H1 (cell line): ENCODE measurements at regions not wholly inside any gene's neighbourhood (a gene's known extent, or its start where the extent isn't known, plus 50 kb on each side); places are given as distances from the start of the nearest gene placed in this dataset.
A peak's percentile ranks its signal among the peaks of the same experiment; 100 is the strongest.

ENCODE experiments used
- CTCF ChIA-PET: fragments of 300-600 bp; sonication (Branson Sonifier 250); formaldehyde crosslinking; loops from one replicate; lab custom pipeline; 2021; ENCODE audit not compliant: partially characterized antibody; lab: Charles Lee
- POLR2A ChIA-PET: fragments of 300-600 bp; sonication (Branson Sonifier 250); formaldehyde crosslinking; loops from one replicate; lab custom pipeline; 2021; ENCODE audit warnings: inconsistent platforms; ENCODE audit not compliant: partially characterized antibody; lab: Charles Lee
- DNase-seq, 2 experiments: peaks; one replicate each; pipeline versions ENCODE4 v3.0.0 to v3.0.0-alpha.2; 2010 to 2022; ENCODE audit warnings: low spot score in 2 of 2, low read depth in 1 of 2, mixed read lengths in 1 of 2
- FAIRE-seq: peaks from 2 replicates; lab custom pipeline; 2011; peaks lifted over from hg19 to GRCh38; lab: Jason Lieb, UNC
- H2AFZ ChIP-seq: 2 replicates; pipeline ENCODE4 v1.8.1; 2012; ENCODE audit warnings: low read length, inconsistent platforms
- H2AK5ac ChIP-seq: 2 replicates; pipeline ENCODE4 v1.6.1; 2013; ENCODE audit warnings: low read depth, low read length
- H2BK120ac ChIP-seq: replicated peaks from 2 replicates; pipeline ENCODE3; 2013; ENCODE audit warnings: low read depth, low read length, inconsistent platforms
- H2BK12ac ChIP-seq: 2 replicates; pipeline ENCODE4 v1.6.1; 2013; ENCODE audit warnings: low read depth, low read length
- H2BK15ac ChIP-seq: 2 replicates; pipeline ENCODE4 v1.6.1; 2013; ENCODE audit warnings: low read length
- H2BK20ac ChIP-seq: 2 replicates; pipeline ENCODE4 v1.6.1; 2013; ENCODE audit warnings: low read length
- H2BK5ac ChIP-seq: 2 replicates; pipeline ENCODE4 v1.6.1; 2013; ENCODE audit warnings: low read depth, low read length
- H3K14ac ChIP-seq: 2 replicates; pipeline ENCODE4 v1.6.1; 2013; ENCODE audit warnings: inconsistent platforms; ENCODE audit not compliant: insufficient read length
- H3K18ac ChIP-seq: 2 replicates; pipeline ENCODE4 v1.6.1; 2013; ENCODE audit warnings: low read length; ENCODE audit errors: extremely low read depth
- H3K23ac ChIP-seq: 2 replicates; pipeline ENCODE4 v1.6.1; 2013; ENCODE audit warnings: inconsistent platforms; ENCODE audit not compliant: insufficient read length
- H3K23me2 ChIP-seq: 2 replicates; pipeline ENCODE4 v1.6.1; 2013; ENCODE audit warnings: low read depth, low read length
- H3K27ac ChIP-seq: 2 replicates; pipeline ENCODE4 v1.6.1; 2011; ENCODE audit warnings: low read depth, low read length, inconsistent platforms
- H3K27me3 ChIP-seq, 4 experiments: replicated peaks in 1 of 4; 1 replicate in 1 of 4; 2 replicates in 3 of 4; pipeline versions ENCODE4 v1.6.1 to v1.8.1; 2011 to 2013; ENCODE audit warnings: low read length in 3 of 4, mild to moderate bottlenecking in 3 of 4, inconsistent platforms in 2 of 4, mixed read lengths in 2 of 4, moderate library complexity in 1 of 4; ENCODE audit not compliant: control insufficient read depth in 3 of 4, insufficient read depth in 3 of 4; ENCODE audit errors: extremely low read depth in 1 of 4
- H3K36me3 ChIP-seq, 4 experiments: 2 replicates each; pipeline versions ENCODE4 v1.6.1 to v1.8.1; 2011 to 2013; ENCODE audit warnings: mild to moderate bottlenecking in 4 of 4, low read length in 3 of 4, moderate library complexity in 2 of 4, control low read depth in 1 of 4, inconsistent platforms in 1 of 4; ENCODE audit not compliant: insufficient read depth in 4 of 4, control insufficient read depth in 2 of 4
- H3K4ac ChIP-seq: replicated peaks from 2 replicates; pipeline ENCODE3; 2013; ENCODE audit warnings: low read length, low read depth, mixed read lengths, inconsistent platforms; ENCODE audit not compliant: insufficient read length
- H3K4me1 ChIP-seq, 4 experiments: replicated peaks in 1 of 4; 1 replicate in 1 of 4; 2 replicates in 3 of 4; pipeline versions ENCODE4 v1.6.1 to v1.8.1; 2011 to 2013; ENCODE audit warnings: low read length in 3 of 4, inconsistent platforms in 2 of 4, mixed read lengths in 1 of 4; ENCODE audit not compliant: insufficient read depth in 4 of 4, control insufficient read depth in 3 of 4
- H3K4me2 ChIP-seq, 2 experiments: 2 replicates each; pipeline versions ENCODE4 v1.6.1 to v1.8.1; 2011 to 2013; ENCODE audit warnings: low read depth in 2 of 2, low read length in 2 of 2, control low read depth in 1 of 2, inconsistent platforms in 1 of 2, mild to moderate bottlenecking in 1 of 2; ENCODE audit not compliant: insufficient read depth in 1 of 2
- H3K4me3 ChIP-seq, 4 experiments: fragments of 200-600, 300-600 bp in 1 of 4; sonication (generic), shearing (Covaris generic), sonication (Bioruptor Twin) in 1 of 4; 2 replicates each; pipeline versions ENCODE4 v1.5.1 to v1.8.1; 2011 to 2016; ENCODE audit warnings: low read length in 4 of 4, low read depth in 3 of 4, control low read depth in 2 of 4, inconsistent platforms in 2 of 4, mild to moderate bottlenecking in 2 of 4, mixed read lengths in 1 of 4, moderate library complexity in 1 of 4; ENCODE audit not compliant: insufficient read depth in 2 of 4; ENCODE audit errors: extremely low read depth in 1 of 4
- H3K56ac ChIP-seq: replicated peaks from 2 replicates; pipeline ENCODE3; 2013; ENCODE audit warnings: low read depth, mild to moderate bottlenecking, mixed read lengths, low read length, inconsistent platforms; ENCODE audit not compliant: insufficient read length
- H3K79me1 ChIP-seq: 2 replicates; pipeline ENCODE4 v1.6.1; 2013; ENCODE audit warnings: low read depth, low read length, control low read depth
- H3K79me2 ChIP-seq, 2 experiments: 2 replicates each; pipeline versions ENCODE4 v1.6.1 to v1.8.1; 2012 to 2013; ENCODE audit warnings: low read length in 2 of 2, mild to moderate bottlenecking in 2 of 2, inconsistent platforms in 1 of 2; ENCODE audit not compliant: insufficient read depth in 2 of 2, control insufficient read depth in 1 of 2
- H3K9ac ChIP-seq, 4 experiments: replicated peaks in 1 of 4; 1 replicate in 1 of 4; 2 replicates in 3 of 4; pipeline versions ENCODE4 v1.6.1 to v1.8.1; 2011 to 2013; ENCODE audit warnings: low read depth in 3 of 4, low read length in 3 of 4, control low read depth in 2 of 4, mild to moderate bottlenecking in 2 of 4, moderate library complexity in 2 of 4, inconsistent platforms in 1 of 4; ENCODE audit errors: extremely low read depth in 1 of 4
- H3K9me3 ChIP-seq, 2 experiments: 2 replicates each; pipeline versions ENCODE4 v1.6.1 to v1.8.1; 2012 to 2013; ENCODE audit warnings: mild to moderate bottlenecking in 2 of 2, moderate library complexity in 2 of 2, control low read depth in 1 of 2, inconsistent platforms in 1 of 2, low read depth in 1 of 2, low read length in 1 of 2, mixed read lengths in 1 of 2; ENCODE audit not compliant: insufficient read depth in 2 of 2
- H4K20me1 ChIP-seq, 2 experiments: replicated peaks in 1 of 2; 2 replicates each; pipeline versions ENCODE3 to v1.8.1; 2011 to 2013; ENCODE audit warnings: inconsistent platforms in 2 of 2, low read length in 2 of 2, mild to moderate bottlenecking in 1 of 2; ENCODE audit not compliant: insufficient read depth in 2 of 2, control insufficient read depth in 1 of 2
- H4K5ac ChIP-seq: 2 replicates; pipeline ENCODE4 v1.6.1; 2013; ENCODE audit warnings: low read length, low read depth, mixed read lengths, inconsistent platforms; ENCODE audit not compliant: insufficient read length
- H4K8ac ChIP-seq: 2 replicates; pipeline ENCODE4 v1.8.0; 2013; ENCODE audit warnings: mild to moderate bottlenecking, moderate library complexity, low read length, inconsistent platforms; ENCODE audit not compliant: insufficient read depth; ENCODE audit errors: extremely low read depth
- H4K91ac ChIP-seq: replicated peaks from 2 replicates; pipeline ENCODE3; 2013; ENCODE audit warnings: low read length, mixed read lengths, inconsistent platforms; ENCODE audit not compliant: insufficient read length
- CBX5 ChIP-seq: fragments of 300-800, 300-1000 bp; sonication (generic); IDR thresholded peaks from 2 replicates; pipeline ENCODE4 v1.7.1; 2016; ENCODE audit warnings: antibody characterized with exemption, low read length, low read depth
- CTCF ChIP-seq, 3 experiments: IDR thresholded peaks; 1 replicate in 2 of 3; 2 replicates in 1 of 3; pipeline versions ENCODE4 v1.5.1 to v1.6.1; 2011; ENCODE audit warnings: low read length in 3 of 3, mild to moderate bottlenecking in 3 of 3, inconsistent platforms in 2 of 3, low read depth in 1 of 3, moderate library complexity in 1 of 3; ENCODE audit not compliant: insufficient read depth in 1 of 3; ENCODE audit errors: control extremely low read depth in 1 of 3
- EZH2 ChIP-seq: fragments of 200-600 bp; sonication (generic); IDR thresholded peaks from 2 replicates; pipeline ENCODE4 v1.7.1; 2012; ENCODE audit warnings: low read depth, mild to moderate bottlenecking, moderate library complexity, low read length, inconsistent platforms; ENCODE audit not compliant: severe bottlenecking
- GTF2F1 ChIP-seq: IDR thresholded peaks from 2 replicates; pipeline ENCODE4 v1.6.1; 2012; ENCODE audit warnings: low read depth, low read length, improper control_type of control experiment, borderline replicate concordance
- KDM4A ChIP-seq: IDR thresholded peaks from one replicate; pipeline ENCODE4 v1.7.1; 2012; ENCODE audit warnings: low read depth, mild to moderate bottlenecking, moderate library complexity, low read length, inconsistent platforms; ENCODE audit not compliant: severe bottlenecking
- PHF8 ChIP-seq: fragments of 200-600 bp; sonication (generic); conservative IDR thresholded peaks from 2 replicates; pipeline ENCODE4 v1.7.1; 2012; ENCODE audit warnings: low read depth, mild to moderate bottlenecking, inconsistent platforms, low read length, moderate library complexity
- POU5F1 ChIP-seq: IDR thresholded peaks from 2 replicates; pipeline ENCODE4 v1.6.1; 2011; ENCODE audit warnings: low read depth, mild to moderate bottlenecking, low read length, moderate library complexity
- RFX5 ChIP-seq: IDR thresholded peaks from 2 replicates; pipeline ENCODE4 v1.6.1; 2011; ENCODE audit warnings: low read depth, low read length, improper control_type of control experiment, borderline replicate concordance
- SAP30 ChIP-seq: fragments of 300-600 bp; sonication (generic); IDR thresholded peaks from 2 replicates; pipeline ENCODE4 v1.7.1; 2012; ENCODE audit warnings: low read length, moderate library complexity, mild to moderate bottlenecking, inconsistent platforms; ENCODE audit not compliant: insufficient read depth, insufficient replicate concordance
- SRF ChIP-seq: IDR thresholded peaks from 2 replicates; pipeline ENCODE4 v1.6.1; 2011; ENCODE audit warnings: mild to moderate bottlenecking, low read depth, low read length, moderate library complexity
- TAF7 ChIP-seq: optimal IDR thresholded peaks from 2 replicates; pipeline ENCODE3; 2011; ENCODE audit warnings: low read depth, mild to moderate bottlenecking, inconsistent platforms, low read length, moderate library complexity, borderline replicate concordance
- TEAD4 ChIP-seq: IDR thresholded peaks from 2 replicates; pipeline ENCODE4 v1.6.1; 2012; ENCODE audit warnings: low read depth, low read length, inconsistent platforms, mixed read lengths
- WGBS, 2 experiments: shearing (Covaris generic) in 1 of 2; methylation state at CpG; one replicate each; pipeline versions ENCODE4 v1.1.6 to v1.1.7; 2013 to 2015; ENCODE audit warnings: low lambda C conversion rate in 2 of 2, mixed read lengths in 2 of 2, inconsistent platforms in 1 of 2, low coverage in 1 of 2, missing lambda C conversion rate in 1 of 2; ENCODE audit not compliant: insufficient replicate concordance in 2 of 2, insufficient coverage in 1 of 2, insufficient read length in 1 of 2; ENCODE audit errors: extremely low coverage in 1 of 2, missing lambda C conversion rate in 1 of 2; 5-methylcytosine and 5-hydroxymethylcytosine counted together

- no peak overlapping the region for H2BK120ac ChIP-seq
- no peak overlapping the region for H3K4ac ChIP-seq
- H4K8ac ChIP-seq = no peak overlapping the region
- H2AK5ac ChIP-seq = no peak overlapping the region
- no peak overlapping the region for H3K27ac ChIP-seq
- peaks cover 0 to 9% (median 4%) of the 10 kb centered on the region in 4 experiments; a peak in 3 of 7 replicates for H3K4me1 ChIP-seq
- no peak overlapping the region for H4K5ac ChIP-seq
- no peak for FAIRE-seq
- no peak overlapping the region for H2AFZ ChIP-seq
- no peaks in the 10 kb centered on the region for H4K20me1 ChIP-seq
- H2BK15ac ChIP-seq = 0 out of 2 replicates have a peak overlapping the region, but pooled peaks have one; percentile 16
- no peaks in the 10 kb centered on the region for H3K23me2 ChIP-seq
- no peak overlapping the region for H3K4me3 ChIP-seq
- no peak overlapping the region for H4K91ac ChIP-seq
- H3K27me3 ChIP-seq = no peaks in the 10 kb centered on the region
- no peak overlapping the region for H2BK12ac ChIP-seq
- no peaks in the 10 kb centered on the region for H3K36me3 ChIP-seq
- 94% methylated on average over 1 of the region's 1 CpG; no CpG with 5 or more reads in 1 of the 2 experiments for WGBS, 2 experiments
- H3K56ac ChIP-seq = no peak overlapping the region
- H3K14ac ChIP-seq = no peak overlapping the region
- no peaks in the 10 kb centered on the region for H3K79me1 ChIP-seq
- no peak overlapping the region for H3K18ac ChIP-seq
- no peaks in the 10 kb centered on the region for H3K9me3 ChIP-seq
- no peaks in the 10 kb centered on the region for H3K79me2 ChIP-seq
- POLR2A ChIA-PET = no interaction called here
- no peak overlapping the region for H2BK5ac ChIP-seq
- H2BK20ac ChIP-seq = no peak overlapping the region
- no peak overlapping the region for H3K23ac ChIP-seq
- no peak overlapping the region for H3K4me2 ChIP-seq
- no peak for DNase-seq
- CTCF ChIA-PET = interaction anchor here (0.8 to 1.2 kb wide), 2 partner anchors 291 to 292 kb away, joined by 3 read pairs; no protein-coding TSS in a partner anchor
- H3K9ac ChIP-seq = no peak overlapping the region
- TF ChIP-seq TEAD4 = no peak
- no peak for TF ChIP-seq KDM4A
- TF ChIP-seq TAF7 = no peak
- TF ChIP-seq CBX5 = no peak
- TF ChIP-seq SRF = no peak
- no peak for TF ChIP-seq RFX5
- TF ChIP-seq GTF2F1 = no peak
- TF ChIP-seq POU5F1 = no peak
- no peak for TF ChIP-seq PHF8
- no peak for TF ChIP-seq SAP30
- TF ChIP-seq CTCF (IDR thresholded peaks at IDR 0.05; ENCODE audit: control extremely low read depth in 1 of 3, insufficient read depth in 1 of 3, low read depth in 1 of 3, low read length in 3 of 3) = no peak
- TF ChIP-seq EZH2 = no peak
These were observed 440.0 kb upstream of the MPDZ start for GRCh38 chr9:13719446-13719845.
